SIG-M5 treated with dmso at 0.1 percent for 504 hours (cell line): ENCODE measurements at regions not wholly inside any gene's neighbourhood (a gene's known extent, or its start where the extent isn't known, plus 50 kb on each side); places are given as distances from the start of the nearest gene placed in this dataset.
"Not testable (repeated sequence)": the region's sequence is repeated elsewhere in the genome, so short reads cannot be mapped to it uniquely, and the experiment has no call there.

Experiments used
- DNase-seq: peaks from one replicate; lab custom pipeline; 2025; ENCODE audit not compliant: unreplicated experiment; lab: John Stamatoyannopoulos, UW

- DNase-seq = no peak
These were observed 131.7 kb upstream of the GDNF start for GRCh38 chr5:37971483-37972024.

GRCh38 chr5:37966871-37967270 is 127.0 kb upstream of the GDNF start:
- DNase-seq = no peak

- no peak for DNase-seq
These were observed 126.5 kb upstream of the GDNF start for GRCh38 chr5:37966291-37966690.

- DNase-seq = no peak
These were observed 122.5 kb upstream of the GDNF start for GRCh38 chr5:37962389-37962788.

- DNase-seq = no peak
These were observed 117.4 kb upstream of the GDNF start for GRCh38 chr5:37957218-37957617.

- no peak for DNase-seq
These were observed 115.9 kb upstream of the GDNF start for GRCh38 chr5:37955748-37956147.

- no peak for DNase-seq
These were observed 114.7 kb upstream of the GDNF start for GRCh38 chr5:37954561-37954960.

- DNase-seq = no peak
These were observed 112.3 kb upstream of the GDNF start for GRCh38 chr5:37951946-37952721.

- DNase-seq = no peak
These were observed 110.6 kb upstream of the GDNF start for GRCh38 chr5:37950436-37950835.

- no peak for DNase-seq
These were observed 105.6 kb upstream of the GDNF start for GRCh38 chr5:37945446-37945845.

GRCh38 chr5:37943136-37943535 is 103.3 kb upstream of the GDNF start:
- DNase-seq = not testable (repeated sequence)

GRCh38 chr5:37940931-37941623 is 101.2 kb upstream of the GDNF start:
- no peak for DNase-seq

- DNase-seq = no peak
These were observed 99.0 kb upstream of the GDNF start for GRCh38 chr5:37938861-37939260.

- no peak for DNase-seq
These were observed 98.4 kb upstream of the GDNF start for GRCh38 chr5:37938076-37938852.

GRCh38 chr5:37936091-37936490 is 96.2 kb upstream of the GDNF start:
- no peak for DNase-seq

GRCh38 chr5:37933576-37933975 is 93.7 kb upstream of the GDNF start:
- DNase-seq = no peak

GRCh38 chr5:37932450-37932849 is 92.6 kb upstream of the GDNF start:
- no peak for DNase-seq

- no peak for DNase-seq
These were observed 91.7 kb upstream of the GDNF start for GRCh38 chr5:37931541-37931940.

- DNase-seq = no peak
These were observed 90.5 kb upstream of the GDNF start for GRCh38 chr5:37930350-37930749.

GRCh38 chr5:37929791-37930190 is 90.0 kb upstream of the GDNF start:
- DNase-seq = no peak

- DNase-seq = peak; percentile 14
These were observed 87.9 kb upstream of the GDNF start for GRCh38 chr5:37927753-37928152.

- DNase-seq = peak; percentile 29
These were observed 86.9 kb upstream of the GDNF start for GRCh38 chr5:37926732-37927131.
